ENCODE measurements at regions not wholly inside any gene's neighbourhood (a gene's known extent, or its start where the extent isn't known, plus 50 kb on each side); places are given as distances from the start of the nearest gene placed in this dataset.

GRCh38 chr15:26372706-26373105, 400.2 kb downstream of the GABRB3 start:
- TF ChIP-seq CTCF (IDR thresholded peaks at IDR 0.05) (no peak), POLR2A (IDR thresholded peaks at IDR 0.05) (no peak)

All from body of pancreas (tissue), 4 donors.